ENCODE measurements at regions not wholly inside any gene's neighbourhood (a gene's known extent, or its start where the extent isn't known, plus 50 kb on each side); places are given as distances from the start of the nearest gene placed in this dataset.

DNA sequence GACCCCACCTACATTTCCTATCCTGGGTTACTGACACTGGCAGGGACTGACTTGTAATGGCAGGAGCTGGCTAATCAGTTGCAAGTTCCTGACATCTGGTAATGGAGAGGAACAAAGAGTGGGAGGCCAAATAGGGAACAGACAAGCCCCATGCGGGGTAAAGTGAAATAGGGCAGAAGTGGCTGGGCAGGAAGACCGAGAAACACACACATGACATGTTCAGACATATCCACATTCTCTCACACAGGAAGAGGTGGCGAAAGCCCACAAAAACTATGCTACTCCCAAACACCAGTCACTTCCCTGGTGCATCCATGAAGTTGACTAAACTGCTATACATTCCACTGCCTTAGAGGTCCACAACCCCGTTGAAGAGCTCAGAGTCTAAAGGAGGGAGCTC lies 394.1 kb upstream of the TBL1XR1 start:
- peak in 10 of 56 donors; percentile 4 to 30 (median 14) for DNase-seq

DNA sequence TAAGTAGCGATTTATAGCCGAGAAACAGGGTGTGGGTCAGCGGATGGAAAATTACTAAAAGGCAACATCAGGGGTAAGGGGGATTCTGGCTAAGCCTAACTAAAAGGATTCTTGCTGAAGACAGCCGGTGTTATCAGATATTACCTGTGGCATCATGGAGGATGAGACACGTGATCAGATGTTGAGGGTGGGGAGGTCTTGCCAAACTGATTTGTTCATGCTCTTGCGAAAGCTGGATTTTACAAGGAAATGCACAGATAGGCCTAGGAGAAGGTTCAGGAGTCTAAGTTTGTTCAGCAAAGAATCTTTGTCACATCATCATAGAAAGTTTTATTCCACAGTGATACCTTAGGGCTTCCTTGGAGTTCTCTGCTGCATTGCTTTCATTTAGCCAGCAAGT lies 396.8 kb upstream of the TBL1XR1 start:
- DNase-seq: no peak

DNA sequence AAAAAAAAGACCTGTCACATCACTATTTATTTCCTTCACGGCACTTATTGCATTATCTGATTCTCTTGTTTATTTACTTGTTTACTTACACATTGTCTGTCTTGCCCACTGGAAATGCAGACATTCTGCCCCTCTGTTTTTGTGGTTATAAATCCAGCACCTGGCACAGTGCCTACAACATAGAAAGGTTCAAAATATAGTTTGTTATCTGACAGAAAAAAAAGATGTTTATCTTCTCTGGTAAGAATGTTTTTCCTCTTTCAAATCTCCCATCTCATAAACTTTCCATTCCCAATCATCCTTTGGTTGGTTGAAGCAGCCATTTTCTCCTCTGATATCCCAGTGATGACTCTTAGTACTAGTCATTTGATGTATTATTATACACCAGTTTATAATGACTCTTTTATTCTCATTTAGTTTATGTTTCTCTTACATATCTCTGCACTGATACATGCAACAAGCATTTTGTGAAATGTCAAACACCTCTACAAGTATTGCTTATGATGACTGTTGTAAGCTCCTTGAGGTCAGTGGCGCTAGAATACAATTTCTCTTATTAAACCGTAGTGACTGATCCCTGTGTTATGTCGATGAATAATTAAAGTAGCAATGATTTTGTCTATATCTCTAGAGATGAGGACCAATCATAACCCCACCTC lies 398.4 kb upstream of the TBL1XR1 start:
- no peak for DNase-seq

DNA sequence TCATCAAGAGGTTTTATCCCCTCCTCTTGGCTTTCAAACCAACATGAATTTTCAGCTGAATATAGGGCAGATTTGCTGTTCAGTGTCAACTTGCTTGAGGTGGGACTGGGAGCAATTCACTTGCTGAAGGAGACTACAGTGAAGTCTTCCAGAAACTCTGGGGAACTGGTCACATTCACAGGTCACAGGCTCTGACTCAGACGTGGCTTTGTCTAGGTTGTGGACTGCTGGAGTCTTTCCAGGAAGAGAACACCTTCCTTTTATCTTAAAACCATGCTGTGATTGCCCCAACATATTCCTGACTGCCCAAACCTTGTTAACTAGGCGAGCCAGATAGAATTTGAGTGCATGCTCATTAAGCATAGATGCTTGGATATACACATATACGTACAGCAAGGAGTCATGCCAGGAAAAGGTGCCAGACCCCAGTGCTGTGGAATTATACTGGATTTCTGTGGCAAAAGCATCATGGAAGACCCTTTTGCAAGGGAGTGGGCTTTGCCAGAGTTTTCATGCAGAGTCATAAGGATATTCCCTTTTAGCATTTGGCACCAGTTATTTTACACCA lies 399.1 kb upstream of the TBL1XR1 start:
- DNase-seq: no peak

DNA sequence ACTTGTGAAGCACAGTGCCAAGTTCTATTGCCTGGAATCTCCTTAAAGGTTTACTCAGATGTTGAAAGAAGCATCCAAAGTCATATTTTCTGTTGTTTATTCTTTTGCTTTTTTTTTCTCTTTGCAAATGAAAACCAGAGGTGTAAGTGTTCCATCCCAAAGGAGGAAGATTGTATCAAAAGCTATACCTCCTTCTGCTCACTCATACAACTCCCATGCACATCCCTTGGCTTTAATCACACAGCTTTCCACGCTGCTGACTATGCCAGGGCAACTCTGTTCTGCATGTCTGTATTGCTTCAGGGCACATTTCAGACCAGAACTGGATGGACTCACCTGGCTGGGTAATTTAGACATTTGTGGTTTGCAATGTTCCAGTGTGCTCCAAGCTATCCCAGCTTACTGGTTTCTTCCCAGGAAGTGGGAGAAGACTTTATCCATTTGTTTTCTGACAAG lies 399.6 kb upstream of the TBL1XR1 start:
- no peak for DNase-seq

DNA sequence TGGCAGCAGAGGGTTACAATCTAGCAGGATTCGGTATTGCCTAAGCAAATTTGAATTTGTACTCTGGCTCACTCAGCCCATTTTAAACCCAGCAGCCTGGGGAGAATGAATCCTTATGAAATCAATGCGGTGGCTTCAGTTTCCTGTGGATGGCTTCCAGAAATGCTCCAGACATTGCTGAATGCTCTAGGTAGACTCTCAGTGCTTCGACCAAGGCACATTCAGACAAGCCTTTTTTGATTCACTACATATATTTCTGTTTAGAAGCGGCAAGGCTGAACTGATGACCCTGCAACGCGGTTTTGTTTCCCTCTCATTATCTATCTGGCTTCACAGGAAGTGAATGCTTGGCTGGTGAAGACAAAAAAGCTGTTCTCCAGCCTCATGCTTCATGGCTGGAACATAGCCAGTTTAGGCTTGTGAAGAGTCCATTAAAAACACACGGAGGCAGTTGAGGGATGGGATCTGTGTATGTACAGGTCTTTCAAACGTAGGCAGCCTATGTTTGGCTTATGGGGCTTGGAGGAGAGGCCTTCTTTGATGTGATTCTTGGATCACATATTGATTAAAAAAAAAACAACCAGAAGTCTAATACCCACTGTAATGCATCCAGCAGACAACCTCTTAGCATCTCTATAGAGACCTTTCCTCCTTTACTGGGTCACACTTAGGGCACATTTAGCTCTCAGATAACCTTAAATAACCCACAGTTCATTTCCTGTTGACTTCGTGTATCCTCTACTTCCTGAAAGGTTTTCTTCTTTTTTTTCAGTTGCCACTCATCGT lies 400.2 kb upstream of the TBL1XR1 start:
- peak in 24 of 56 donors; percentile 7 to 69 (median 24) for DNase-seq

DNA sequence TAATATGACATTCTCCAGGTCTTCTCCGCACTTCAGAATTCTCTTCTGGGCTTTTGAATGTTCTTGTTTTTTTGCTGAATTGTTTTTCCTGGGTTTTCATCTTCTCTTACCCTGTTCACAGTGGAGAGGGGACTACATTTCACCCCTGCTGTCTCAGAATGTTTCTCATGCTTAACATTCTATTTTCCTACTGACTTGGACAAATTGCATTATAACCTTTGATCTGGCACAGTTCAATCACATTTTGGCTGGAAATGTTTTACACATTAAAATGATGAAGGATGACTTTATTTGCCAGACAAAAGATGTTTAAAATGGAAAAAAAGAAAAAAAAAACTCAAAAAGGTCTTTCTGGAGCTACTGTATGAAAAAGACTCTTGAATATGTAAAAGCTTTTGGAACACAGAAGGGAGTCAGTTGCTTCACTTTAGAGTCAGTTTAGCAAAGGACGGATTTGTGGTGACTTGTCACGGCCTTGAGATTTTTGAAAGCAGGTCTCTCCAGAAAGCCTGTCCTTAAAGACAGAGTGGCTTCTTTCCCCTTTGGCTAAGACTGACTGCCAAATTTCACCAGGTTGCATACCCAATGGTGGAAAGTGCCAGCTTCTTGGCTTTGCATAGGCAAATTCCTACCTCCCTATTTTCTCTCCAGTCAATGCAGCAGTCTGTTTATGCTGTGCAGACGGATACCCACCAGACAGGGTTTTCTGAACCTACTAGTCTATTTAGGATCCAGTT lies 401.0 kb upstream of the TBL1XR1 start:
- DNase-seq: no peak

DNA sequence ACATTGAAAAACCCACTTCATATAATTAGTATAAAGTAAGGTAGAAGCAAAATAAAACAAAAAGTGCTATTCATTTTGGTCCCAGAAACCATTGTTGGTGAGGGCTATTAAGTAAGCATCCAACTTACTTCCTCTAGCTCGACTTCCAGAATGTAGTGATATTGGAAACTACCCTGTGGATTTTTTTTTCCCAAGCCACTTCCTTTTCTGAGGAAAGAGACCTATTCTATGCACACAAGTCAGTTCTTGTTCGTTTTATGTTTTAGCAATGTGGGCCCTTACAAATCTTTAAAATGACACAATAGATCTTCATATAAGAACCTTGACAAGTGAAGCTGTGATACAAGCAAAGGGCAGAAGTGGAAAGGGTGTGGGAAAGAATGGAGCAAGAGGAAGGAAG lies 402.0 kb upstream of the TBL1XR1 start:
- no peak for DNase-seq

DNA sequence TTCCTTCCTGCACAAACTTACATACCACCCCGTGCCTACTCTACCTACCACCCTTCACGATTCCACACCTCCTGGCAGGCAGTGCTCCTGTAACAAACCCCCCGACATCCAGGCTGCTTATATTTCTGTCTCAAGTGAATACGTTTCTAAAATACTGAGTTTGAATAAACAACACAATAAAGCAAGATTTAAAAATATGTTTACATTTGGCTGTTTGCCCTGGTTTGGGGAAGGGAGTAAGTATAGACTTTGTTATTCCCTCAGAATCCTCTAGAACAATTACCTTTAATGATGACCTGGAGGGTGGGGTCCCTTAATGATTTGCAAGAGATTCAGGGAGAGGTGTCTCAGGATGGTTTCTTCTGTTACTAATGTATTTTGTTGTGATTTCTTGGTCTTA lies 402.6 kb upstream of the TBL1XR1 start:
- no peak for DNase-seq

DNA sequence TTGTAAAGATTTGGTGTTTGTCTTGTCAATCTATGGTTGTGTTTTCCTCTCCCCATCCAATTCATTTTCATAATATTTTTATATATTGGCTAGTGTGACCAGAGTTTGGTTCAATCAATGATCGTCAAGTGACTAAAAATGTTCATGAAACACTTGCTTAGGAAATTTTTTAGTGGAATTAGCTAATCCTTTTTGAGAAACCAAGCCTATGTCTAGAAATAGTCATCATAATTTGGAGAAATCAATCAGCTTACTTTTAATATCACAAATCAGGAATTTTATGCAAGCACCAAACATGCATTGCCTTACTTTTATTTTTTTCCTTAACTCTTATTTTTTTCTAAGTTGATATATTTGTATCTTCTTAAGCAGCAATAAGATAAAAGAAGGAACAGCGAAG lies 403.1 kb upstream of the TBL1XR1 start:
- no peak for DNase-seq

DNA sequence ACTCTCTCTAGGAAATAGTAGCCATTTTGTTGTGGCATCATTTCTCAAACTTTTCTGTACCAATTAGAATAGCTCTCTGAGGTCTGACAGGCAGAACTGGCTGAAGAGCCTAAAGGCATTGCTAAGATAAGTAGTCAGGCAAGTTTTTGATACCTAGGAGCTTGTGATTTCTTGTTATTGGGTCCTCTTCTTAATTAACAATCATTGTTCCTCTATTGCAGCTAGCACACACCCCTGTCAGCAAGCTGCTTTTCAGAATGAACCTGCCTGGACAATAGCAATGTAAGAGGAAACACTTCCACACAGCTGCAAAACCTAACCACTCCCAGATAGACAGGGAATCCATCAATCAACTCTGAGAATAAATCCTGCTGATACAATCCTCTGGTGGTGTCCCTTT lies 403.9 kb upstream of the TBL1XR1 start:
- no peak for DNase-seq

DNA sequence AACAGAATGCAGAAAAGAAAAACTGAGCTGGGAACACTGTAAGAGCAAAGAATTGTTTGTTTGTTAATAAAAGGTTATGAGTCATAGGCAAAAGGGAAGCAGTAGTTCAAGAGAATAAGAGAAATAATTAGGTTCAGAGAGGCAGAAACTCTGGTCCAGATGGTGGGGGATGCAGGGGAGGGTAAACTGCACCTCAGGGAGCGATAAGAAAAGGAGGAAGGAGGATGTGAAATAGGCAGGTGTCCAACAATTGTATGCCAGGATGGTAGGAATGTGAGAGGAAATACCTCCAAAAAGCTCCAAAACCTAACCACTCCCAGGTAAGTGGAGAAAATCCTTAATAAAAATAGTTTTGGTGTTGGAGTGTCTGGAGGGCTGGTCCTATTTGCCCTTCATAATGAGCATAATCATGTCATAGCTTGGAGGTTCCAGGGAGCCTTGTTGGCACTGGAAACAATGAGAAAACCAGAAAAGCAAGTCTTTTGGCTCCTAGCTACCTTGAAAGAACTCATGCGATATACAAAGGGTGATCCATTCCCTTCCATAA lies 405.4 kb upstream of the TBL1XR1 start:
- no peak for DNase-seq

DNA sequence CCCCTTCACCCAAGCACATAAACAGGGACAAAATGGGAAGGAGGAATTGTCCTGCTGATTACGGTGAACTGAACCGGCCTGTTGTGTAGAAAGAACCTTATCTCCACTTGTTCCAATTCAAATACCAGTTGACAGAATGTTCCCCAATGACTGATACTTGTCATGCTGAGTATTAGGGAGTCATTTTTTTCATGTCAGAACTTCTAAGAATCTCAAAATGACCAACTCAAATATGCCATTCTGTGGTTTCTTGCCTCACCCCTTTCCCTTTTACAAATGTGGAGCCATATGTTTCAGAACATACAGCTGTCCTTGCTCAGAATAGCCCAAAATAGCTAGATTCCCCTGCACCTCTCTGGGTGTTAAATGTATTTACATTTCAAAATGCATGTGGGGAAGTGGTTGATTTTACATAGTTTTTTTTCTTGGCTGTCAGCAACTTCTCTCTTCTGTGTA lies 405.9 kb upstream of the TBL1XR1 start:
- DNase-seq: no peak

DNA sequence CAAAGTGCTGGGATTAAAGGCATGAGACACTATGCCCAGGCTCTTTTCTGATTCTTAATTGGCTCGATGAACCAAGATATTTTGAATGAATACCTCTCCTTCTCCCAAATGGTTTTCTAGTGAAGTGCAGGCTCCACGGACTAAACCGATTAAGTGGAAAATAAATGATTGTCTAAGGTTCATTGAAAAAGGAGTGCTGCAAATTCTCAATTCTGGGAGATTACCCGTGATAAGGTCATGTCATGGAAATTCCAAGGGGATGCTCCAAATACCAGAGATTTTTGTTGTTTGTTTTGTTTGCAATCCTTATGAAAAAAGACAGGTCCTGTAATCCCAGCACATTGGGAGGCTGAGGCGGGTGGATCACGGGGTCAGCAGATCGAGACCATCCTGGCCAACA lies 406.9 kb upstream of the TBL1XR1 start:
- no peak for DNase-seq

DNA sequence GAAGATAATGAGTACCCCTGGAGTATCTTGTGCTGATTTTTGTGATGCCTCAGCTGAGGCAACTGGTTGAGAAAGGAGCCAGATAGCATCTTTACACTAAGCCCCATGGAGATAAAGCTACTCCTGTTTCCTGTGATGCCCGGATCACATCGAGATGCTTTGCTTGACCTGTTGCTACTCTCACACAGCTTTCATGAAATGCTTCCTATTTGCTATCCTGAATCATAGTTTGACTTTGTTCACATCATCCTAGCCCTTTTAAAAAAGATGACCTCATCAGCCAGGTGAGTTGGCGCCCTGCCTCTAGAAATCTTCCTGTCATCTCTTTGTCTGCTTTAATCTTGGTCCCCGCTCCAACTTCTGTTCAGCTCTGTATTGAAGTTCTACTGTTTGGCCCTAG lies 409.6 kb upstream of the TBL1XR1 start:
- DNase-seq: no peak

DNA sequence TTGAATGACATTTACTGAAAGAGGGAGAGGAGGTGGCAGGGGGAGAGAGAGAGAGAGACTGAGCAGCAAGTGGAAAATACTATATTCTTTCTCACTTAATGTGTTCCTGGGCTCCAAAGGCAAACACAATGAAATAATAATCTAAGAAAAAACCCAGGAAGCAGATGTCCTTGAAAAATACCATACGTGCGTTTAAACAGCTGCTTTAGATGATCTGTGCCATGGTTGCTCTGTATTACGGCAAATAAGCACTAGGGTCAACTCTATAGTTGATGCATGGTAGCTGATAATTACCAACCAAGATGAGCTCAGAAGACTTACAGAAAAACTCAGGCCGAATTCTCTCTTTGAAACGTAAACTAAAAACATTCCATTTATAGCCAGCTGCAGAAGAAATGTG lies 410.3 kb upstream of the TBL1XR1 start:
- no peak for DNase-seq

DNA sequence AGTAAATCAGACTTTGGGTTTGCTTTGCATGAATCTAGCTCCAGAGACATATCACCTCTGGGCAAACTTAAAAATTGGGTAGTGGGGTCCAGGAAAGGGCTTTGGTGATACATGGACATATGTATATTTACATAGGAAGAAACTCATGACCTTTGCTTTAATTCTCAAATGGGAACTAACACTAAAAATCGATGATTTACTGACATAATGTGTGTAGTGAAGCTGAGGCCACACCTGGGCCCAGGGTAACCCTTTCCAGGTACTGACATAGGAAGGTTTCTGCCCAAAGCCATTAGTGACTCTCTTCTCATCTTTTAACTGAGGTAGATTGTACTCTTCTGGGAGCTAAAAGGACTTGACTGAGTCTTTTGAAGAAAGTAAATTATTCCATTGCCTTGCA lies 411.2 kb upstream of the TBL1XR1 start:
- no peak for DNase-seq

DNA sequence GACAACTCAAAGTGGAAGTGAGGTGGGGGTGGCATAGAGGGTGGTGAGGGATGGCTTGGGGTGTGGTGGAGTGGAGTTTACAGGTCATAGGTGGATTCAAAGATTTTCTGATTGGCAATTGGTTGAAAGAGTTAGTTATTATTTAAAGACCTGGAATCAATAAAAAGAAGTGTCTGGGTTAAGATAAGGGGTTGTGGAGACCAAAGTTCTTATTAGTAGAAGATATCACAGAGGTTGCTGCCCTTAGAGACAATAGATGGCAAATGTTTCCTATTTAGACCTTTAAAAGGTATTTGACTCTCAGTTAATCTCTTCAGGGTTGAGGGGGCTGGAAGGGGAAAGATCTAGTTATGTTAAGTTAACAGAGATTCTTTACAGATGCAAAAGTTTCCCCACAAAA lies 412.3 kb upstream of the TBL1XR1 start:
- DNase-seq: no peak

DNA sequence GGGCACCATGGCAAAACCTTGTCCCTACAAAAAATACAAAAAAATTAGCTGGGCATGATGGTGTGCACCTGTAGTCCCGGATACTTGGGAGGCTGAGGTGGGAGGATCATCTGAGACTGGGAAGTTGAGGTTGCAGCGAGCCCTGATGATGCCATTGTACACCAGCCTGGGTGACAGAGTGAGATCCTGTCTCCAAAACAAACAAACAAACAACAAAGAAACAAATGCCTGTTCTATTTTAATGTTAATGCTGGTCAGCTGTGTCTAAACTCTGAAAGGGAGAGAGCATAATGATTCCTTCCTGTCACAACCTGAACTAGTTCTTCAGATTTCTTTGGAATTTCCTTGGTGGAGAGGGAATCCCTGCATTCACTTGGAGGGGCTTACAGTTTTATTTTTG lies 413.0 kb upstream of the TBL1XR1 start:
- no peak for DNase-seq

DNA sequence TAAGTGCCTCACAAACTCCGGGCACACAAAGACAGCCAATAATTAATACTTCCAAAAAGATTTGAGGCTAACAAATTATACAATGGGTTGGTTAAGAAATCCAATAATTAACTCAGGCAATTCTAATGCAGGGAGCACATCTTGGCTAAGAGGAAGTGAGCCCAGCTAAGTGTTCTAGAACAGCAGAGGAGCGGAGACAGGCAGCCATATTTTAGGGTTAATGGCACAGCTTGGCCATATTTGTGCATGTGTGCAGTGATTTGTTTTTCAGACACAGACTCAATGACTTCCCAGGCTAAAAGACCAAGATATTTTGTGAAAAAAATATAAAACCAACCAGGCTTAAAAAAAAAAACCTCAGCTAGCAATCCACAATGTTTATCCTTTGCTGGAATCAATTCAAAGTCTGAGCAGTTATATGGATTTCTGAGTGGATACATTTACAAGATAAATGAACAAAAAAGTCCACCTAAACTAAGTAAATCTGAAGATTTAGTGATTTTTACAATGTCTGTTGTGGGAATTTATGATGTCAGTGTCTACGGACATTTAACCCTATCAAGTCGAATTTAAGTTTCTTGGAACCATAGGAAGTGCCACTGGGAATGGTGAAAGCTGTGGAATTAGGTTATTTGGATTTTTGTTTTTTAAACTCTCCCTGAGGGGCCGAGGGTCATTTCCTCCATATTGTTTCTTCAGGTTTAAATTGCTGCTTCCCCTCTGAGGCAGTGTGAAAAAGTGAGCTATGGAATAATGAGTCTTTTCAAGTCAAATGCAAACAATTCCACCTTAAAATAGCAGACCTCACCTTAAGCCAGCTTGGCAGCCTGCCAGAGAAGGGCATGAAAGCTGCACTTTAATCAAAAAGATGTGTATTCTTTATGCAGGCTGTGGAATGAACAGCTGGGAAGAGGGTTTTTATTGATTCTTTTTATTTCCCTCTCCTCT lies 413.7 kb upstream of the TBL1XR1 start:
- DNase-seq: peak in 4 of 56 donors; percentile 13 to 45 (median 20)
